A172 (cell line): ENCODE measurements at regions not wholly inside any gene's neighbourhood (a gene's known extent, or its start where the extent isn't known, plus 50 kb on each side); places are given as distances from the start of the nearest gene placed in this dataset.
"Not testable (repeated sequence)": the region's sequence is repeated elsewhere in the genome, so short reads cannot be mapped to it uniquely, and the experiment has no call there.

Experiments
- DNase-seq: peaks from one replicate; pipeline ENCODE4 v3.0.0-alpha.2; 2015; ENCODE audit warnings: low spot score

DNA sequence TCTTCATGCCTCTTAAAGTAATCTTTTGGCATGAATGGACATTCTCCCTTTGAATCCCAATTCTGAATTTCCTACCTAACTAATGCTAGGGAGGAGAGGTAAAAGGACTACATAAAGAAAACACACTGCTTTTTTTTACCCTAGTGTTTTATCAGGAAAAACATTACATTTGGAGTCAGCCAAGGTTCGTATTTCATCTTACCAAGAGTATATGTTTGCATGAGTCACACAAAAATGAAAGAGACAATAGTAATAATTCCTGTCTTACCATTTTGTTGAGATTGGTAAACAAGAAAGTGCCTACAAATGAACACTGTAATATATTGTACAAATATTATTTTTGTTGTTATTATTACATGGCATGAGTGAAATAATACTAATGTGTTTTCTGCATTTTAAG lies 112.9 kb upstream of the WARS2 start:
- no peak for DNase-seq

DNA sequence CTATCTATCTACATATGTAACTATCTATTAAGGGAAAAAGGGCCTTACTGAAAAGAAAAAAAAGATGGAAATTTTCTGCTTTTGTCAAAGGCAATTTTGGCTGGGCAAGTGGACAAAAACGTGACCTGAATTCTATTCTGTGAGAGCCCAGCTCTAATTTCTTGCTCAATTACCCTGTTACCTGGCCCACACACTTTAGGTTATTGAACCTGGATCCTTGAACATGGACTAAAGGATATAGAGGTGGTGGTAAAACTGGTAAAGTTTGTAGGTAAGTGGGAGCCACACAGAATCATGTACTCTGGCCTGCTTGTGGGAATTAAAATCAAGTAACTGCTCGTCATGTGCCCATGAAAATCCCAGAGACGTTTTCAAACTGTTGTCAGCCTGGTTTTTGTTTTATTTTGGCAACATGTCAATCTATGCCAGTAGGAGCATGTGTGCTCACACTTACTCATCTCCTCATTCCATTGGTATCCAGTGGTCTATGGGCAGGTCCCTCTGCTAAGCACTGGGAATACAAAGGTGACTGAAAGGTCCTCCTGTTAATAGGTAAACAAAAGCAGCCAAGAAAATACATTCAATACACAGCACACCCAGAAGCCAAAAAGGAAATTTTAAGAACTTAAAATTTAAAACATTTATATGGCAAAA lies 113.7 kb upstream of the WARS2 start:
- DNase-seq = no peak

DNA sequence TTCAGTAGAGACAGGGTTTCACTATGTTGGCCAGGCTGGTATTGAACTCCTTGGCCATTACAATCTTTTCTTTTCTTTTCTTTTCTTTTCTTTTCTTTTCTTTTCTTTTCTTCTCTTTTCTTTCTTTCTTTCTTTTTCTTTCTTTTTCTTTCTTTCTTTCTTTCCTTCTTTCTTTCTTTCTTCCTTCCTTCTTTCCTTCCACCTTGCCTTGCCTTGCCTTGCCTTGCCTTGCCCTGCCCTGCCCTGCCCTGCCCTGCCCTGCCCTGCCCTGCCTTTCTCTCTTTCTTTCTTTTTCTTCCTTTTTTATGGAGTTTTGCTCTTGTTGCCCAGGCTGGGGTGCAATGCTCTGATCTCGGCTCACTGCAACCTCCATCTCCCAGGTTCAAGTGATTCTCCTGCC lies 112.5 kb upstream of the HAO2 start:
- not testable (repeated sequence) for DNase-seq

DNA sequence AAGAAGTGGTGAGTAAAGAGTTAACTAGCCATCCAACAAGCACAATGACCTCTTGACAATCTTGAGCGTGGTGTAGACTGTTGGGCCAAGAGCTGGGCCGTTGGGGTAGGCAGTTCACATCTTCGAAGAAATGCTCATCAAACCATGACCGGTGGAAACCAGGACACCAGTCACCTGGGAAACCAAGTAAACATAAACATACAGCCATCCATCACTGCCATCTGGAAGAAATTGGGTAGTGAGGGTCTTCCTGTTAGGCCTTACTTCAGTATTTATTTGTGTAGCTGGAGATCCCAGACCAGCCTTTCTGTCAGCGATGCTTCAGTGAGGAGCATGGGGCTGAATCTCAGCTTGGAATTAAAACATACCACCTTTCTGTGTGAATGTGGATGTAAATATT lies 108.1 kb upstream of the HAO2 start:
- no peak for DNase-seq

DNA sequence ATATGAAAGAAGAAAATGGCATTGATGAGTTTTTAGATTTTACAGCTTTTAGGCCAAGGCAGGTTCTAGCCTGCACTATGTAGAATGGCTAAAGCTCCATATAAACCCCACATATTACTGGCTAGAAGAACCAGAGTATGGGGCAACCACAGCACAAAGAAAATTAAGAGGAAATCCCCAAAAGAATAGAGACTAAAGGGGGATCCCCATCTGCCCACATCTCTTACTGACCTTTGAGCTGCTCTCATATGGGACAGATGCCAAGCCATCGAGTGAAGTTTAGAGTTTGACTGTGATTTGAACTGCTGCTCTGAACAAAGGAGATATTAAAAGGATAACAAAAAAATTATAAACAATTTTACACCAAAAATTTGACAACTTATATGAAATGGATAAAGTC lies 102.2 kb upstream of the HAO2 start:
- no peak for DNase-seq

DNA sequence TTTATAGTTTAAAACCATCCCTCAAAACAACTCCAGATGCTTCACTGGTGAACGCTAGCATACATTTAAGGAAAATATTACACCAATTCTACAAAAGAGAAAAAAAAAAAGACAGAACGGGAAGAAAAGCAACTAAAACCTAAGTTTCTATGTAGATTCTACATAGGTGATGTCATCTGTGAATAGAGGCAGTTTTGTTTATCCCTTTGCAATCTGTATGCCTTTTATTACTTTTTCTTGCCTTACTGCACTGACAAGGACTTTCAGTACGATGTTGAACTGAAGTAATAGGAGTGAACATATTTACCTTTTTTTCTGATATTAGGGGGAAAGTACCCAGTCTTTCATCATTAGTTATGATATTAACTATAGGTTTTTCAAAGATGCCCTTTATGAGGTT lies 101.7 kb upstream of the HAO2 start:
- DNase-seq = no peak

DNA sequence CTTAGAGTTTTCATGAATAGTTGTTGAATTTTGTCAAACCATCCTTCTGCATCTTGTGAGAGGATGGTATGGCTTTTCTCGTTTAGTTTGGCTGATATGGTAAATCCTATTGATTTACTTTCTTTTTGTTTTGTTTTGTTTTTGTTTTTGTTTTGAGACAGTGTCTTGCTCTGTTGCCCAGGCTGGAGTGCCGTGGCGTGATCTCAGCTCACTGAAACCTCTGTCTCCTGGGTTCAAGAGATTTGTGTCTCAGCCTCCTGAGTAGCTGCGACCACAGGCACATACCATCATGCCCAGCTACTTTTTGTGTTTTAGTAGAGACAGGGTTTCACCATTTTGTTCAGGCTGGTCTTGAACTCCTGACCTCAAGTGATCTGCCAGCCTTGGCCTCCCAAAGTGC lies 101.3 kb upstream of the HAO2 start:
- not testable (repeated sequence) for DNase-seq

DNA sequence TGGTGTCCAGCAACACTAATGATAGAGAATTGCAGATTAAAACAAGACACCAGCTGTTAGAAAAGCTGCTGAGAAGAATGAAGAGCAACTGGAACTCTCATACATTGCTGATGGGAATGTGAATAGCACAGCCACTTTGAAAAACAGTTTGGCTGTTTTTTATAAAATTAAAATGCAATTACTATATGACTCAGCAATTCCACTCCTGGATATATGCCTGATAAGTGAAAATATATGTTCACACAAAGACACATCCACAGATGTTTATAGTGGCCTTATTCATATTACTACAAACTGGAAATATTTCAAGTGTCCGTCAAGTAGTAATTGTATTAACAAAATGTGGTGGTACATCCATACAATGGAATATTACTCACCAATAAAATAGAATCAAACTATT lies 99.7 kb upstream of the HAO2 start:
- no peak for DNase-seq

DNA sequence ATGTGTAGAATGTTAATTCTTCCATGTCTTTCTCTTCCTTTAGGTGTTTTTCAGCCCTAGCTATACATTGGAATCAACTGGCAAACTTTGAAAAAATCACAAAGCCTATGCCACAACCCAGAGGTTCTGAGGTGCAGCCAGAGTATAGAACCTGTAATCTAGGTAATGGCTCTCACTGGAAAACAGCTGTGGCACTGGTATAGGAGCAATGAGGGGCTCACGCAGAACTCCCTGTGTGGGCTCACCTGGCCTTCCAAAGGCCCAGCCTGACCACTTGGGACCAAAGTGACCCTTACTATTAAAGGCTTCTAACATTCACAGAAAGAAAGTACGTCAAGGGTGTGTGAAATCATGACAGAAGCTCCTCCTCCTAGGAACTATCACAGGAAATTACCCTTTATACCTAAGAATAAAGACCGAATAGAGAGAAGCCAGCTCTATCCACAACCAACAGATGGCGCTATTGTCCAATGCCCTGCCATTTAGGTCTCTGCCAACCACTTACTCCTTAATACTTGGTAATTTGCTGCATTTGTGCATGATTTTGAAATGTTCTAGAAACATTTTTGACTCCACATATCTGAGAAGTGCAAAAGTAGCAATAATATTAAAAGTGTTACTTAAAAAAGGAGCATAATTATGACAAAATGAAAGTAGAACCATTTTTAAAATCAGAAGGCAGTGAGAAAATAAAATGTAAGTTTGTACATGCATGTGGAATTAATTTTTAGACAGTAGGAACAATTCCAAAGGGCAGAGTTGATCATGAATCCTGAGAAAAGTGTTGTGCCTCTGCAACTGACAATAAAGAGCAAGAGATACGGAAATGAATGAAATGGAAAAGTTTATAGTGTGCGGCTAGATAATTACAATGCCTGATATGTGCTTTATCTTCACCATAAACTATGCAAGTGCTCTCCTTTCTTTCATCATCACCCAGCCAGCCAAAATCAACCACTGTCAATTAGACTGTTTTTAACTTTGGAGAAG lies 93.1 kb upstream of the HAO2 start:
- DNase-seq = peak; percentile 71

DNA sequence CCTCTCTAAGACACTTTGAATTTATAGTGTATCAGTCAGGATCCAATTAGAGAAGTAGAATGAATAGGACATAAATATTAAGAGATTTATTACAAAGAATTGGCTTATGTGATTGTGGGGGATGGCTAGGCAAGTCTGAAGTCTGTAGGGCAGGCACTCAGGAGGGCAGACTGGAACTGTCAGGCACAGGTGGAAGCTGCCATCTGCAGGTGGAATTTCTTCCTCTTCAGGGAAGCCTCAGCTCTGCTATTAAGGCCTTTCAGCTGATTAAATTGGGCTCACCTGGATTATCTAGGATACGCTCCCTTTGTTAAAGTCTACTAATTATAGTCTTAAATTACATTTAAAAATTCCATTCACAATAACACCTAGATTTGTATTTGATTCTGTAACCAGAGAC lies 92.0 kb upstream of the HAO2 start:
- DNase-seq = no peak

DNA sequence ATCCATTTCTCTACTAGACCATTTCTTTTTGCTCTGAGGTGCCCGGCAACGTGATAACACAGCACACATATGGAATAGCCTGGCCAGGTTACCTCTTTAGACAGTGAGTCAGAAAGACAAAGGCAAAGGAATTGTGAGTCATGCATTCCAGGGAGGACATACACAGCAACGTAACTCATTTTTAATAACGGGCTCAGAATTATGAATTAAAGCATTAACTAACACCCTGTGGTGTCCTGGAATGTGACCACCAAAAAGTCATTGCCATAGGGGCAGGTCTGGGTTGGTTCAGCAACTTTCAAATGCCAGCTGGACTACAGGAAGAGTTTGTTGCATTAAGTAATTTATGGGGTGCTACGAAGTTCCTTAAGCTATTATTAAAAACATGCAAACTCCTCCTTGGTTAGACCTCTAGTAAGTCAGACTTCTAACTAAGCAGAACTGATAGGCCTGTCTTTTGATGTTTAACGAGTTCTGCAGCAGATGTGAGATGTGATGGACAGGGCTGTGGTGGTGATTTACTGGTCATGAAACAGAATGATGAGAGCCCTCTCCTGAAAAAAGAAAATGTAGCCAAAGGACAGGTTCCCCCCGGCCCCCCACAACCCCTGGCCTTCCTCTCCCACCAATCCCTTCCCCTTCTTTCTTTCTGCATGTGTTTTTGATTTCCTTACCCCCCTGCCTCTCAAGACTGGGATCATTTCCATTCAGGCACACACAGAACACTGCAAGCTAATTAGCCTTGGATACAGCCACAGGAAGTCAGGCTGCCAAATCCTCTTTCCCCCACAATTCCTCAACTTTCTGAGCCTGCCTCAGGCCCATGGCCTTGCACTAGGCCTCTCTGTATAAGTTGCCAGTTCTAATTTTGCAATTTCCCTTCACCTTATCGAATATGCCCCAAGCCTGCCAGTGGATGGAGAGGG lies 88.9 kb upstream of the HAO2 start:
- peak; percentile 82 for DNase-seq

DNA sequence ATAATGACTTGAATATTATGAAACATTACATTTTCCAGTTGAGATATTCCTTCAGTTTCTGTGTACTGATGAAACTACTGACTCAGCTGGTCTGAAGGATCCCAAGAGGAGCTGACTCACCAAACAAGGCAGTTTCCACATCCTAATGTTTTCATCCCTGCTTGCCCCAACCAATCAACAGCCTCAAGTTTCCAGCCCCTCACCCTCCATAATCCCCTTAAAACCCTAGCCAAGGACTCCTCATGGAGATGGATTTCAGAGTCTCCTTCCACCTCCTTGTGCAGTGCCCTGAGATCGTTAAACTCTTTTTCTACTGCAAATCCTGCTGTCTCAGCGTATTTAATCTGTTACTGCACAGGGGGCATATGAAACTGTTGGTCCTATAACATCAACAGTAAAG lies 83.1 kb upstream of the HAO2 start:
- peak; percentile 32 for DNase-seq

DNA sequence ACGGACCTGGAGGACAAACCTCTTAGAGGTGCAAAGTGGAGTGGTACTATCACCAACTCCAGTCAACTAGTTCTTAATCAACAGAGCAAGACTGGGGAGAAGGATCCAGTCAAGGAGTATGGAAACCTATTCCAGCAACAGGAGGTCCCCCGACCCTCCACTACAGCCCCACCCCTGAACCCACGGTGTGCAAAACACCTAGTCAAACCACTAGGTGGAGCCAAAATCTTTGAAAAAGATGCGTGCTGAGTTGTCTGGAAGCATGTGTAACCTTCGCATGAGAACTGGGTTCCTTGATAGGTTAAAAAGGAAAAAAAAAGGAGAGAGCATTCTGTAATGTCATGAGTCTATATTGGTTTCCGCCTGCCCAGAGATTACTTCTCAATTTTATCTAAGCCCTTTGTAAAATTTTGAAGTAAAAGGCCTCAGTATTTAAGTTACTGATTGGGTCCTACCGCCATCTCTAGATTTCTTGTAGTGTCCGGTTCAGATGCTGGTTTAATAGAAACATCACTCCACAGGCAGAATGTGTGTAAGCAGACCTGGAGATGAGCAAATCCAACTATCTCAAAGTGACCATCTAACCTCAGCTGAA lies 81.9 kb upstream of the HAO2 start:
- DNase-seq = peak; percentile 13

DNA sequence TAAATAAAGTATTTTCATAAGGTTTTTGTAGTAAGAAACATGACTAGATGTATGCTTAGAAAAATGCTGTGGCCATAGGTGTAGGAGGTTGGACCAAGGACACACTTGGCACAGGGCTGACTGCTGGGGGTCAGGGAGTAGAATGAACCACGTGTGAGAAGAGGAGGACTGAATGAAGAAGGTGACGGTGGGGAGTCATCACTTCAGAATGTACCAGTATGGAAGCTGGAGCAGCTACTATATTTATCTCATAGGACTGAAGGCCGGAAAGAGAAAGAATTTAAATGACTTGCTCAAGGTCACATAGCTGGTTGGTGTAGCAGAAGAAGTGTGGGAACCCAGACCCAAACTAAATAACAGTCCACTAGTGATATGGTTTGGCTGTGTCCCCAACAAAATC lies 79.8 kb upstream of the HAO2 start:
- DNase-seq = peak; percentile 27

DNA sequence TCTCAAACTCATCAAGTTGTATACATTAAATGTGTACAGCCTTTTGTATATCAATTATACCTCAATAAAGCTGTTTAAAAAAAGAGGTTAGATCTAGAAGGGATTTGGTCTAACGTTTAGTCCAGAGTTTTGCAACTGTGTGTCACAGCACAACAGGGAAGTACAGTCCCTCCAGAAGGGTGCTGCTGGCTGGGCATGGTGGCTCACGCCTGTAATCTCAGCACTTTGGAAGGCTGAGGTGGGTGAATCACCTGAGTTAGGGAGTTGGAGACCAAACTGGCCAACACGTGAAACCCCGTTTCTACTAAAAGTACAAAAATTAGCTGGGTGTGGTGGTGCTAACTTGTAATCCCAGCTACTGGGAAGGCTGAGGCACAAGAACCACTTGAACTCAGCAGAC lies 78.3 kb upstream of the HAO2 start:
- DNase-seq = no peak

DNA sequence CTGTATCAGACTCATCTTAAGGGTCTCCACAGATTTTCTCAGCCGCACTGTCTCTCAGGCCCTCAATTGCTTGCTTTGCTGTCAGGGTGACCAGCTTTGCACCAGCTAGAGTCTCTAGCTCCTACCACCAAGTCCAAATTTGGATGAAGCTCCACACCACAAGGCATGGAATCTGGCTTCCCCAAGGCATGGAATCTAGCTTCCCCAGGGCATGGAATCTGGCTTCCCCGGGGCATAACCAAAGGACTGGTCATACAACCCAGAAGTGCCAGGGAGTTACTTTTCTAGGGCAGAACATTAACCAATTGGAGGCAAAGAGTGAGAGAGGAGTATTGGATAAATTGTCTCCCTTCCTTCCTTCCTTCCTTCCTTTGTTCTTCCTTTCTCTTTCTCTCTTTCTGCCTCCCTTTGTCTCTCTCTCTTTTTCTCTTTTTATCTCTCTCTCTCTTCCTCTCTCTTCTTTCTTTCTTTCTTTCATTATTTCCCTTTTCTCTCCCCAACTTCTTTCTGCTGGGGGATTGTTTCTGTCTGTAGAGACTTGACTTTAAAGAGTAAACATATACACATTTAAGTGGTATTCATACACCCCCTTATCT lies 76.9 kb upstream of the HAO2 start:
- no peak for DNase-seq

DNA sequence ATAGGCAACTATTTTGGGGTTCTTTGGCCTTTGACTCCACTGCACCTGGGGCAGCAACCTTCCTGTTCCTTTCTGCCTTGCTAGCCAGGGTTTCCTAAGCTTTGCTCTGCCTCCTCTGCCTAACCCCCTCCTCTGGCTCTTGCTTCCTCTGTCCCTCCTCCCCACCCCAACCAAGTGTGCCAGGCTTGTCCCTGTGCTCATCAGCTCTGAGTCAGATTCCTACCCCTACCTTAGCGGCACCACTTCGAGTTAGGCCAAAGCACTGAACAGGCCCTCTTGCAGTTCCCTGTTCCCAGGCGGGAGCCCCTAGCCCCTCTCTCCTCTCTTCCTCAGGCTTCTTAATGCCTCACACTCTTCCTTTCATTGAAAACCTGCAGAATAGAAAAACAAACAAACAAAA lies 74.8 kb upstream of the HAO2 start:
- no peak for DNase-seq

DNA sequence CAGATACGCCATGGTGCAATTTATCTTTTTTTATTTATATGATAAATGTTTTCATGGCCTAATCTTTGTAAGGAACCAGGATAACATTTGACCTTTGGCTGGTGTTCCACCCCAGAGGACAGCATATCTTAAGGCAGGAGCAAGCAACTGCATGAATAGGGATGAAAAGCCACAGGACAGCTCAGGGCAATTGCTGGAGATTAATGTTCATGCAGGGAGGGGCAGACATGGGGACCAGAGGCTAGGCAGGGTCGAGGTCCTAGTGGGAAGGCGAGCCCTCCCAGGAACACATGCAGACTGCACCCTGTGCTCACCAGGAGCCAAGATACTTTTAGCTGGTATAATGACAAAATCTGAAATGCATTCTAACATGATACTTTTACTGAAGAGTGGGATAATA lies 74.4 kb upstream of the HAO2 start:
- no peak for DNase-seq

DNA sequence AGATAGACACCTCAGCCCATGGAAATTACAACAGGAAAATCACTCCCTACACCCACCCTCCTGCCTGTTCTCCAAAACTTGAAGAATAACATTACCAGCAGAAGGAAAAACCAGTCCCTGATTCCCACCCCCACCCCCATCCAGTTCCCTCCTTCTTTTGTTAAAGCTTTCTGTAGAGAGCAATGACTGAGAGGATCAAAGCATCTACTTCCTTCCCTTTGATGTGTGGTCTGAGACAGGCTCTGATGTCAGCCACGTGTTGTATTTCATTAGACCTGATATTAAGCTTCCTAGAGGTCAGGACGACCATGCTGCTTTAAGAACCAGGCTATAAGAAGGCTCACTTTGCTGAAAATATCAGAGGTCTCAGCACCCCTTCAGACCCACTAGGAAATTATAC lies 73.9 kb upstream of the HAO2 start:
- DNase-seq = no peak

DNA sequence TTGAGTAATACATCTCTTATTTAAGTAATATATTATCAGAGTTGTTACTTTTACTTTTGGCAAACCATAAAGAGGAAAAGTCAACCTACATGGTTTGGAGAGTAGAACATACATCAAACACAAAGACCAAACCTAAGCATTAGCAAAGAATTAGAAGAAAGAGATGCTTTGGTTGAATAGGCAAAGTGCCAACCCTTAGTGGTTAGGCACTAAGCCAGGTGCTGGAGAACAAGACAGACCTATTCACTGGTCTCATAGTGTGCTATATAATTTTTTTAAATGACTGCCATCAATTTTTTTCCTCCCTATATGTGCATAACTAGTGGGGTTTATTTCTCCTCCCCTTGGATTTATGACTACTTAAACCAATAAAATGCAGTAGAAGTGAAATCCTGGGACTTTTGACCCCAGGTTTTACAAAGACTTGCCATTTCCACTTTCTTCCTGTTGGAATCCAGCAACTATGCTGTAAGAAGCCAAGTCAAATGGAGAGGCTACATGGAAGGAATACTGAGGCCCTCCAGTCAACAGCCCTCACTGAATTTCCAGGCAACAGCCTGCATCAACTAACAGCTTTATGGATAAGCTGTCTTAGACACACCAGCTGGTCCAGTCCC lies 69.8 kb upstream of the HAO2 start:
- peak; percentile 34 for DNase-seq

DNA sequence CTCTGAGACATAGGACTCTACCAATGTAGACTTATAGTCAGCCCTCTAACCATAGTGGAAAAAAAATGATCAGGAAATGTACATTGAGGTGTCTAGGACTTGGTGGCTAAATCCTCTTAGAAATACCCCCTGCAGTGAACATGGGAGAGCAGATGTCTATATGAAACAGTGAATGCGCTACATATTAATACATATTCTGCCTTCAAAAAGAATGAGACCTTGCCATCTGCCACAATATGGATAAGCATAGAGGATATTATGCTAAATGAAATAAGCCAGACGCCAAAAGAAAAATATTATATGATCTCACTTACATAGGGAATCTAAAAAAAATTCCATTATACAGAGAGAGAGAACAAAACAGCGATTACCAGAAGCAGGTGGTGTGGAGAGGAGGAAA lies 66.6 kb upstream of the HAO2 start:
- DNase-seq = no peak
